Lung (tissue), 11 donors: ENCODE measurements at regions not wholly inside any gene's neighbourhood (a gene's known extent, or its start where the extent isn't known, plus 50 kb on each side); places are given as distances from the start of the nearest gene placed in this dataset.

Experiments
- ATAC-seq: fragments of 200-7000 bp; cut with Tn5 transposase; one replicate; pipeline ENCODE4 v1.9.1; 2020; ENCODE audit warnings: moderate number of reproducible peaks; ENCODE audit not compliant: insufficient read depth, low FRiP score
- DNase-seq, 3 donors: peaks; one replicate each; pipeline ENCODE4 v3.0.0-alpha.2; 2013 to 2017
- H3K27ac ChIP-seq, 2 donors: one replicate each; pipeline ENCODE4 v1.5.1; 2013; ENCODE audit warnings: mild to moderate bottlenecking in 2 of 2, moderate library complexity in 2 of 2, control low read depth in 1 of 2, inconsistent platforms in 1 of 2, low read depth in 1 of 2, low read length in 1 of 2
- H3K27me3 ChIP-seq, 3 donors: one replicate each; pipeline ENCODE4 v1.5.1; 2013; ENCODE audit warnings: low read length in 2 of 3; ENCODE audit not compliant: control insufficient read depth in 3 of 3, insufficient read depth in 3 of 3
- H3K36me3 ChIP-seq, 4 donors: one replicate each; pipeline ENCODE4 v1.5.1; 2013; ENCODE audit warnings: low read length in 4 of 4, mild to moderate bottlenecking in 1 of 4, moderate library complexity in 1 of 4; ENCODE audit not compliant: control insufficient read depth in 4 of 4, insufficient read depth in 4 of 4
- H3K4me1 ChIP-seq, 5 donors: one replicate each; pipeline ENCODE4 v1.5.1; 2013; ENCODE audit warnings: low read length in 5 of 5, mild to moderate bottlenecking in 2 of 5, moderate library complexity in 1 of 5; ENCODE audit not compliant: control insufficient read depth in 5 of 5, insufficient read depth in 5 of 5
- H3K4me3 ChIP-seq: one replicate; pipeline ENCODE4 v1.5.1; 2013; ENCODE audit warnings: mild to moderate bottlenecking, control low read depth, moderate library complexity
- H3K9ac ChIP-seq, 2 donors: one replicate each; pipeline ENCODE4 v1.5.1; 2013; ENCODE audit warnings: low read length in 2 of 2, control low read depth in 1 of 2; ENCODE audit not compliant: insufficient read depth in 1 of 2
- H3K9me3 ChIP-seq, 4 donors: one replicate each; pipeline ENCODE4 v1.5.1; 2013; ENCODE audit warnings: low read length in 3 of 4, mild to moderate bottlenecking in 1 of 4, moderate library complexity in 1 of 4; ENCODE audit not compliant: control insufficient read depth in 4 of 4, insufficient read depth in 3 of 4
- WGBS, 2 donors: extraction: QIAGEN DNeasy Blood & Tissue Kit; methylation state at CpG; one replicate each; pipeline ENCODE4 v1.1.7; 2013; 5-methylcytosine and 5-hydroxymethylcytosine counted together
- TF ChIP-seq, protein P1 (sequence below): IDR thresholded peaks from 2 replicates; pipeline ENCODE4 v1.5.1; 2012; ENCODE audit warnings: mild to moderate bottlenecking; ENCODE audit errors: control extremely low read depth, extremely low read depth
- donor health status: control.
- donor health status: control.
- donor health status: Bipolar disorder and iron deficiency.
- donor health status: healthy.
- donor health status: DM: yes; HTN: yes; CAD: no.

DNA sequence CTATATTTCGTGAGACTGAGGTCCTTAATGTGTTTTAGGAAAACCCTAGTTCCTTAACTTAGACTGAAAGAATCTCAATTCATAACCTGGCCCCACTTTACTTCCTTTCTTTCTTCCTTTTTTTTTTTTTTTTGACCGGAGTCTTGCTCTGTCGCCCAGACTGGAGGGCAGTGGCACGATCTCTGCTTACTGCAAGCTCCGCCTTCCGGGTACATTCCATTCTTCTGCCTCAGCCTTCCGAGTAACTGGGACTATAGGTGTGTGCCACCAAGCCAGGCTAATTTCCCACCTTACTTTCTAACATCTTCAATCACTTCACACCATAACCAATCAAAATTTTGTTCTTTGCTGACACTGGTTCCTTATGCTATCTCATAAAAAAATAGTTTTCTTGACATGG is 2097.0 kb downstream of the PCDH9 start:
- DNase-seq (no peak), ATAC-seq (no peak)
- WGBS, 2 donors: 72 to 79% methylated on average over 7 of the region's 7 CpGs
- Histone ChIP-seq H3K27ac (no peak overlapping the region), H3K27me3 (no peaks in the 10 kb centered on the region), H3K9me3 (peaks cover 0 to 3% (median 0%) of the 10 kb centered on the region in 4 donors), H3K36me3 (no peaks in the 10 kb centered on the region), H3K4me3 (no peak overlapping the region), H3K9ac (no peak overlapping the region), H3K4me1 (no peaks in the 10 kb centered on the region)
- TF ChIP-seq, protein P1, sequence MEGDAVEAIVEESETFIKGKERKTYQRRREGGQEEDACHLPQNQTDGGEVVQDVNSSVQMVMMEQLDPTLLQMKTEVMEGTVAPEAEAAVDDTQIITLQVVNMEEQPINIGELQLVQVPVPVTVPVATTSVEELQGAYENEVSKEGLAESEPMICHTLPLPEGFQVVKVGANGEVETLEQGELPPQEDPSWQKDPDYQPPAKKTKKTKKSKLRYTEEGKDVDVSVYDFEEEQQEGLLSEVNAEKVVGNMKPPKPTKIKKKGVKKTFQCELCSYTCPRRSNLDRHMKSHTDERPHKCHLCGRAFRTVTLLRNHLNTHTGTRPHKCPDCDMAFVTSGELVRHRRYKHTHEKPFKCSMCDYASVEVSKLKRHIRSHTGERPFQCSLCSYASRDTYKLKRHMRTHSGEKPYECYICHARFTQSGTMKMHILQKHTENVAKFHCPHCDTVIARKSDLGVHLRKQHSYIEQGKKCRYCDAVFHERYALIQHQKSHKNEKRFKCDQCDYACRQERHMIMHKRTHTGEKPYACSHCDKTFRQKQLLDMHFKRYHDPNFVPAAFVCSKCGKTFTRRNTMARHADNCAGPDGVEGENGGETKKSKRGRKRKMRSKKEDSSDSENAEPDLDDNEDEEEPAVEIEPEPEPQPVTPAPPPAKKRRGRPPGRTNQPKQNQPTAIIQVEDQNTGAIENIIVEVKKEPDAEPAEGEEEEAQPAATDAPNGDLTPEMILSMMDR: no peak

DNA sequence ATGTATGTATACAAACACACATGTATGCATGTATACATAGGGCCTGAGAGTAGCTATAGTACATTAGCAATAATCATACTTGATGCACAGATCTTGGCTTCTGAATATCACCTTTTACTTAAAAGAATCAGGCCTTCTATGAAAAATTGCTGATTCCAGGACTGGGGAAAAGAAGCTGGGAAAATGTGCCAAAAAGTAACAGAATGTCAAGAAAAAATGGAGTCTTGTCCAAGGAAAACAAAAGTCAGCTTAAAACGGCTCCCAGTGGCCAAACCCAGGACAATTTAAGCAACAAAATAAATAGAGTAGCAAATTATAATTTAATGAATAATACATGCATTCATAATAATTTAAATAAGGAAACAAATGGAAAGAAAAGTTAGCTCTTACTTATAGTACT is 2104.9 kb downstream of the PCDH9 start:
- no peaks in the 10 kb centered on the region for H3K9me3 ChIP-seq
- H3K27me3 ChIP-seq: no peaks in the 10 kb centered on the region
- TF ChIP-seq, protein P1: no peak
- no peaks in the 10 kb centered on the region for H3K4me1 ChIP-seq
- peak in 1 of 3 donors; percentile 13 for DNase-seq
- no peak overlapping the region for H3K9ac ChIP-seq
- H3K27ac ChIP-seq: no peak overlapping the region
- H3K36me3 ChIP-seq: no peaks in the 10 kb centered on the region
- no peak for ATAC-seq
- H3K4me3 ChIP-seq: no peak overlapping the region
- WGBS, 2 donors: 46 to 74% methylated on average over 1 of the region's 1 CpG

DNA sequence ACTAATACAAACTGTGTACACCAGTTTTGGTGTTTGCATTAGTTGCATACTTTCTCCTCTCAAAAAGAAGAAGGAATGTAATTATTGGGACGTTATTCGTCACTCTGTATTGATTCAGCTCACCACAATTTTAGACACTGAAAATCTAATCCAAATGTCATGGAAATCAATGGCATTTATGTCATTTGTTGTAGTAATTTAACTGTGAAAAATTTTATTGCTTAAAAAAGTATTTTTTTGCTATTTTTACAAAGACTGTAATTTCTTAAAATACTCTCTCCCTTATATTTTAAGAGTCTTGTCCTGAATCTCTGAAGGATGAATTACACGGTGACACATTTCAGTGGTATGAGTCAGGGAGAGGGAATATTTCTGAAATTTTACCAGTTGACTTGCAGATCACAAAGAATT is 2117.6 kb downstream of the PCDH9 start:
- Histone ChIP-seq H3K4me3 (no peak overlapping the region), H3K4me1 (no peaks in the 10 kb centered on the region), H3K27me3 (no peaks in the 10 kb centered on the region), H3K36me3 (no peaks in the 10 kb centered on the region), H3K9me3 (peaks cover 0 to 4% (median 0%) of the 10 kb centered on the region in 4 donors), H3K9ac (no peak overlapping the region), H3K27ac (no peak overlapping the region)
- ATAC-seq (no peak), DNase-seq (no peak)
- WGBS, 2 donors: 75 to 92% methylated on average over 3 of the region's 3 CpGs
- TF ChIP-seq, protein P1: no peak

DNA sequence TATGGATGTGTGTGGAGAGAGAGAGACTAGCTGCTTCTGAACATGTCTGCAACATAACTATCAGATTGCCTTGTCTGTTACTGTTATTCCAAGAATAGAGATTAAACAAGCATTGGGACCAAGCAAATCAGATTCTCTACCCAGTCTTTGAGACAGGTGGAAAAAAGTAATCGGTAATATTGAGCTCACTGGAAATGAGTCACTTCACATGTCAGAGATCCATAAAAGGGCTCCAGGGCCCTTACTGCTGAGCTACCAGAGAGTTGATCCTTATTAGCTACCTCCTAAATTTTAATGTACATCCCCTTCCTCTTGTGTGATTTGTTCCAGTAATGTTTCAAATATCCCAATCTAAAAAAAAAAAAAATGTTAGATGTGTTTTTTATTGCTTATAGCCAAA is 2118.0 kb downstream of the PCDH9 start:
- no peak for ATAC-seq

More for the DNA sequence above, 2118.0 kb downstream of the PCDH9 start:
- Histone ChIP-seq H3K27me3 (no peaks in the 10 kb centered on the region), H3K36me3 (no peaks in the 10 kb centered on the region), H3K4me3 (no peak overlapping the region), H3K4me1 (no peaks in the 10 kb centered on the region), H3K27ac (no peak overlapping the region), H3K9ac (no peak overlapping the region), H3K9me3 (peaks cover 0 to 4% (median 0%) of the 10 kb centered on the region in 4 donors)
- TF ChIP-seq, protein P1: no peak
- WGBS, 2 donors: 89 to 100% methylated on average over 1 of the region's 1 CpG
- DNase-seq: no peak
